NCI-H2029 (cell line): ENCODE measurements at regions not wholly inside any gene's neighbourhood (a gene's known extent, or its start where the extent isn't known, plus 50 kb on each side); places are given as distances from the start of the nearest gene placed in this dataset.
"Not testable (repeated sequence)": the region's sequence is repeated elsewhere in the genome, so short reads cannot be mapped to it uniquely, and the experiment has no call there.

ENCODE experiments used
- DNase-seq: peaks from one replicate; lab custom pipeline; 2025; lab: John Stamatoyannopoulos, UW

- no peak for DNase-seq
Observed at GRCh38 chrX:104513162-104513561, 52.8 kb upstream of the IL1RAPL2 start.

DNA sequence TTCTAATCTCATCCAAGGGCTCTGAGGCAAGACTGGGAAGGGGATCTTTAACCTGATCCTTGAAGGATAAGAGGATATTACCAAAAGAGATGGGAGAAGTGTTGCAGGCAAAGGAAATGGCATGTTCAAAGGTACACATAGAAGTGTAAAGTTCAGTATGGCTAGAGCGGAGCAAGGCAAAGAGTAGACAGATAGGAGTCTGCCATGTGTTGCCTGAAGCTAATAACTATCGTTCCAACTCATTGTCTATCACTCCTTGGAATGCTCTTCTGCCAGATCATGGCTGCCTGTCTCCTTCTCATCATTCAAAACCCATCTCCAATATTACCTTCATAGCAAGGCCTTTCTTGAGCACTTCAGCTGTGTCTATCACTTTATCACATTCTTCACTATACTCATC is 55.2 kb upstream of the IL1RAPL2 start:
- DNase-seq: no peak

DNA sequence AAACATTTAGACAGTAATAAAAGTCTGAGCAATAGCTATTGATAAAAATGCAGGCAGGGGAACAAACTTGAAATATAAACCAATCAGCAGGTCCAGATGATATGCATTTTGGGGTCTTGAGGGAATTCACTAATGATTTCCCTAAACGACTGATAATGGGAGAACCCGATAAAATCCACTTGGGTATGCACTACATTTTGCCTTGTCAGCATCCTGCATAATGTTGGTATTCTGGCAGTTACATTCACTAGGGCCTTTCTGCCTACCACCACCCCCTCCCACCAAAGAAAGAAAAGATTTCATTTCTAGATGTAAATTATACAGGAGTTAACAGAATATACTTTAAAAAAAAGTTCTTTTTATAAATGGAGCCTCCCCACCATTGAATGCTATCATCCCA is 63.5 kb upstream of the IL1RAPL2 start:
- no peak for DNase-seq

- no peak for DNase-seq
Observed at GRCh38 chrX:104488811-104489210, 77.2 kb upstream of the IL1RAPL2 start.

DNA sequence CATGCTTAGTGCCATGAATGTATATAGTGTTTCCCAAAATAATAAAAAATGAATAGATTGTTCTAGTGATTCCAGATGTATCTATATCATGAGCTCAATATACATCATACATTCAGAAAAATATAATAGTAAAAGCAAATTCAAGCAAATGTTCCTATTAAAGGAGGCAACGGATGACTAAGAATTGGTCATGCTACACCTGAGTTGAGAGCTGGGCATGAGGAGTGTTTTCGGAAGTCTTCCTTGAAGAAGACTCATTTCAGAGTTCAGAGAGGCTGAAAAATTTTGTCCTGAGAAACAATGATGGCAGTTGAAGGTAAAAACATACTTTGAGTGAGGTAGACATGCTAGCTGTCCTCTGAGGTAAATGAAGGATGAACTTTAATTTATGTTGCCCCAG is 79.3 kb upstream of the IL1RAPL2 start:
- DNase-seq: no peak

DNA sequence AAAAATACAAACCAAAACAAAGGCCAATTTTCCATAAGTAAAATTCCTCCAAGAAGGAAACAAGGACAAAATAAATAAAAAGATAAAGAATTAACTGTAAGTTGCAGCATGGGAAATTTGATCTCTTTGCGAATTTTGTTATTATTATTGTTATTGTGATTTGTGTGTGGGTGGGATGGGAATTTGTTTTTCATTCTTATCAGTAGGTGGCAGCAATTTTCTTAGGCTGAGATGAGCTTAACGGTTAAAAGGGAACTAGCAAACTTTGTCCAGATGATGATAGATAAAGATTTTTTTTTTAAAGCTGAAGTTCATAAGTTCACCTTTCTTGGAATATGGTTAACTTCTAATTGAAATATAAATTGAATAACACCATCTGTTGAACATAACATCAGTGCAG is 83.2 kb upstream of the IL1RAPL2 start:
- no peak for DNase-seq

GRCh38 chrX:104469771-104470170 is 96.2 kb upstream of the IL1RAPL2 start:
- DNase-seq: no peak

DNA sequence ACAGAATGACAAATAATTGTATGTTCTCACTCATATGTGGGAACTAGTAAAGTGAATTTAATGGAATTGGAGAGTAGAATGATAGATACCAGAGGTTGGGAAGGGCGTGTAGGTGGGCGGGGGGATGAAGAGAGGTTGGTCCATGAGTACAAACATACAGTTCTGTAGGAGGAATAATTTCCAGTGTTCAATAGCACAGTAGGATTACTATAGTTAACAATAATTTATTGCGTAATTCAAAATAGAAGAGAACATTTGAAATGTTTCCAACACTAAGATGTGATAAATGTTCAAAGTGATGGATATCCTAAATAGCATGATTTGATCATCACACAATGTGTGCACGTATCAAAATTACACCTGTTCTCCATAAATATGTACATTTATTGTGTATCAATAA is 106.2 kb upstream of the IL1RAPL2 start:
- no peak for DNase-seq

GRCh38 chrX:104457130-104457529 is 108.9 kb upstream of the IL1RAPL2 start:
- DNase-seq: not testable (repeated sequence)

DNA sequence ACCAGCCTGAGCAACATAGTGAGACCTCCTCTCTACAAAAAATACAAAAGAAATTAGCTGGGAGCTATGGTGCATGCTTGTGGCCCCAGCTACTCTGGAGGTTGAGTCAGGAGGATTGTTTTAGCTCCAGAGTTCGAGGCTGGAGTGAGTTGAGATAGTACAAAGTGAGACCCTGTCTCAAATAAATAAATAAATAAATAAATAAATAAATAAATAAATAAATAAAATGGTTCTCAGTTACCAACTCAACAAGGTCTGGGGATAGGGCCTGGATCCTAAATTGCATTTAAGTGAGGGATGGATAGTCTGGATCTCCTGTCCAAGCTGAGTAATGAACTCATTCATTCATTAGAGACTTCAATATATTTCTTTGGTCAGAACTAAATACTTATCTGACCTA is 115.7 kb upstream of the IL1RAPL2 start:
- DNase-seq: no peak

GRCh38 chrX:104445591-104445990 is 120.4 kb upstream of the IL1RAPL2 start:
- DNase-seq: peak; percentile 7

- DNase-seq: peak; percentile 52
Observed at GRCh38 chrX:104435249-104435648, 130.8 kb upstream of the IL1RAPL2 start.

DNA sequence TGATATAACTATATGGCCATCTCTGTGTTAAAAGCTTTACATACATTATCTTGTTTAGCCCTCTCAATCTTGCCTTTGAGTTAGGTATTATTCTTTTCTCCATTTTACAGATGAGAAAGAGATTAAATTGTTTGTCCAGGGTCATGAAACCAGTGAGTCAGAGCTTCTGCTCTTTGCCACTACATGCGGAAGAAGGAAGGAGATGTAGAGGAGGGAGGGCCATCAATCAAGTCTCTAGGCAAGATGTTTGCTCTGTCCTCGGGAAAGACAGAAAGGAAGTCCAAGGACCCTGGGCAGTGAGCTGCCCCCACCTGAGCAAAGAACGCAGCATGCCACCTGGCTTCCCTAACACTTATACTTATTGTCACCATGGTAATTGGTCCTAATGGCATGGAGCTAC is 133.7 kb upstream of the IL1RAPL2 start:
- no peak for DNase-seq

- DNase-seq: no peak
Observed at GRCh38 chrX:104430742-104431119, 135.3 kb upstream of the IL1RAPL2 start.

DNA sequence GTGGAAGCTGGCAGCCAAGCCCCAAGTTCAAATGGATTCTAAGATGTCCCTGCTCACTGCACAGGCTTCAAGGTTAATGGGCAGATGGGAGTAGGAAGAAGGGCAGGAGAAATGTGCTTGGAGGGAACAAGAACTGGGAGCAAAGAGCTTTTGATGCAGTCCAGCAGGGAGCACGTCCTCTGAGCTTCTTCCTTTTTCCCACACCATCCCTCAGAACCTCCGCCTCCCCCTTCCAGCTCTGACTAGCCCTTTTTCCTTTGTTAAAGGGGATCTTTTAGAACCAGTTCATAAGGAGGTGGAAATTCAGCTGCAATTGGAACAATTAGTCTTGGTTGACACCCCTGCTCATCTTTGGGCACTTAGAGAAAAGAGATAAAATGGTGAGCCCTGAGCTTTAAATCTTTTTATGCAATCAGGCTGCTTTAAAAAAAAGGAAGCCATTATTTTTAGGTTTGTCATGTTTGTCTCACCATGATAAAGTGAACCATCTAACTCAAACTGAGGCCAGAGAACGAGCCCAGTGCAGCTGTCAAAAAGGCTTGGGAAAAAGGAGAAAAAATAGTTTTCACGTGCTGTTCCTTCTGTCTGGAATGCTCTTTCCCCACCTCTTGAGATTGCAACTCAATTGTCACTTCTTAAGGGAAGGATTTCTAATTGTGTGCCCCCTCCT is 135.8 kb upstream of the IL1RAPL2 start:
- DNase-seq: no peak

- no peak for DNase-seq
Observed at GRCh38 chrX:104428231-104428630, 137.8 kb upstream of the IL1RAPL2 start.

GRCh38 chrX:104427693-104428092 is 138.3 kb upstream of the IL1RAPL2 start:
- DNase-seq: no peak

DNA sequence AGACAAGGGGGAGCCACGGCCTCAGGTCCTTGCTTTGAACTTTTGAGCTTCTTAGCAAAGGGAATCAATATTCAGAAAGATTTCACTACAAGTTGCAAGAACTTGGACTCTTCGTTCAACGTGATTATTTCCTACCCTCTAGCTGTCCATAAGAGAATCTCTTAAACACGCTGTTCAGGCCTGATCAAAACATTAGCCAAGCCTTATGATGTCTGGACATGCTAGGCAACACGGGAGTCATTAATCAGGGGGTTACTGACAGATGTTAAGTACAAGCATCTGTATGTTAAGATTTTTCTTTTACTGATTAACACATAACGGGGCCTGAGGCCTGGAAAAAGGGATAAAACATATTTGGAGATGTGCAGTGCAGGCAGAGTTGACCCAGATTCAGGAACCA is 138.9 kb upstream of the IL1RAPL2 start:
- no peak for DNase-seq

GRCh38 chrX:104420907-104421306 is 145.1 kb upstream of the IL1RAPL2 start:
- DNase-seq: no peak

GRCh38 chrX:104419926-104420325 is 146.1 kb upstream of the IL1RAPL2 start:
- DNase-seq: no peak

DNA sequence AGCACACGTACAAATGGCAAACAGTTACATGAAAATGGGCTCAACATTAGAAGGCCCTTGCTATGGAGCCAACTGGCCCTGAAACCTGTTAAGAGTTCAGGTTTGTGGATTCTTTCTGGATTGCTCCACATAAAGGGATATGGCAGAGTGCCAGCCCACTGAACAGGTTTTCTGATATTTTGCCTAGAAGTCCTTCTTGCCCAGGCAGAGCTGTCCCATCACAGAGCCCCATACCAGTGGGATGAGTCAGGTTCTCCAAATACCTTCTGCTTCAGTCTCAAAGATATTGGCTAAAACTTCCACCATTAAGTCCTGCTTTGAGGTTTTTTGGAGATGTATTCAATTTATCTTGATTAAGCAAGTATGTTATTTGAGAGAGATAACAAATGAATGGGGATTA is 146.8 kb upstream of the IL1RAPL2 start:
- DNase-seq: no peak

- DNase-seq: no peak
Observed at GRCh38 chrX:104411800-104412199, 154.2 kb upstream of the IL1RAPL2 start.

DNA sequence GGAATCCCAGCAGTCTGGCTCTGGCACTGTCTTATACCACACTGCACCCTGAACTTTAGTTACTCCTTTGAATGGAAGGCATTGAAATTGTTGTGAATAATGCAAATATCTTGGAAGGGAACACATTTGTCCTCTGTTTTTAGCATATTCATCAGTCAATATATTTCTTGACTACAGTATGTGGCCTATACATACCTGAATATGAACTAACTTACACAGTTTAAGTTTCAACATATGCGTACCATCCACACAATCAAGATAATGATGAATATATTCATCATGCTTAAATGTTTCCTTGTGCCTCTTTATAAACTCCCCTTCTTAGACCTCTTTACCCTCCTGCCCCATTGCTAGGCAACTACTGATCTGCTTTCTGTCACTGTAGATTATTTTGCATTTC is 145.7 kb upstream of the ESX1 start:
- DNase-seq: no peak

DNA sequence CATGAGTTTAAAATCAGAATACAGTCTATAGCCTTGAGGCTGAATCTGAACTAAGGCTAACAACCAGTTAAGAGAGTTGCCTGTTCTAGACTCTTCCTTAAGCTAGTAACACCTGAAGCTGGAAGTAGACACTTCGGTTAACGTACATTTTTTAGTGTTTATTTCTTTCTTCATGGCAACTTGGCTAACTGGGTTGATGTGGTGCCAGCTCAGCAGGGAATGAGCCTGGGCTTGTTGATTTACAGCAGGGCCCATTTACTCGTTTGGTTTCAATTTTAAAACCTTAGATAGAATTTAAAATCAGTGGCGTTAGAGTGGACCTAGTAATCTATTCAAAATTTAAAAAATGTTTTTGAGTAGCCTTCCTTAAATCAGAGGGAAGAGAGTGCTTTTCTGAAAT is 137.6 kb upstream of the ESX1 start:
- DNase-seq: no peak

GRCh38 chrX:104391906-104392305 is 137.2 kb upstream of the ESX1 start:
- no peak for DNase-seq
